Osteoblast (primary cell): ENCODE measurements at regions not wholly inside any gene's neighbourhood (a gene's known extent, or its start where the extent isn't known, plus 50 kb on each side); places are given as distances from the start of the nearest gene placed in this dataset.

Experiments used
- DNase-seq: peaks from one replicate; pipeline ENCODE4 v3.0.0; 2011; ENCODE audit warnings: low spot score, mixed read lengths; ENCODE audit not compliant: insufficient read length; ENCODE audit errors: missing footprints
- H2AFZ ChIP-seq: 2 replicates; pipeline ENCODE4 v1.6.0; 2011; ENCODE audit warnings: mild to moderate bottlenecking, low read length
- H3K27ac ChIP-seq: 2 replicates; pipeline ENCODE4 v1.5.1; 2011; ENCODE audit warnings: mild to moderate bottlenecking, low read depth, low read length, moderate library complexity
- H3K27me3 ChIP-seq: 2 replicates; pipeline ENCODE4 v1.6.0; 2012; ENCODE audit warnings: mild to moderate bottlenecking, control low read depth, inconsistent platforms, low read length, moderate library complexity; ENCODE audit not compliant: insufficient read depth
- H3K36me3 ChIP-seq: 2 replicates; pipeline ENCODE4 v1.5.1; 2011; ENCODE audit warnings: mild to moderate bottlenecking, low read length, control low read depth, moderate library complexity; ENCODE audit not compliant: insufficient read depth
- H3K4me1 ChIP-seq: 2 replicates; pipeline ENCODE4 v1.5.1; 2011; ENCODE audit warnings: mild to moderate bottlenecking, low read length, control low read depth, moderate library complexity; ENCODE audit not compliant: insufficient read depth
- H3K4me2 ChIP-seq: 2 replicates; pipeline ENCODE4 v1.6.0; 2011; ENCODE audit warnings: mild to moderate bottlenecking, low read length; ENCODE audit not compliant: insufficient read depth
- H3K4me3 ChIP-seq: fragments of 200-600 bp; sonication (generic); 3 replicates; pipeline ENCODE4 v1.5.1; 2012; ENCODE audit warnings: mild to moderate bottlenecking, low read length, inconsistent platforms; ENCODE audit not compliant: insufficient read depth
- H3K79me2 ChIP-seq: 2 replicates; pipeline ENCODE4 v1.6.0; 2012; ENCODE audit warnings: mild to moderate bottlenecking, low read length, control low read depth, inconsistent platforms; ENCODE audit not compliant: insufficient read depth
- H3K9me3 ChIP-seq: 2 replicates; pipeline ENCODE4 v1.5.1; 2011; ENCODE audit warnings: low read depth, low read length, control low read depth
- H4K20me1 ChIP-seq: 2 replicates; pipeline ENCODE4 v1.6.0; 2012; ENCODE audit warnings: mild to moderate bottlenecking, low read length, control low read depth; ENCODE audit not compliant: insufficient read depth
- TF ChIP-seq, protein P1 (sequence below): IDR thresholded peaks from 2 replicates; pipeline ENCODE4 v1.5.1; 2011; ENCODE audit warnings: mild to moderate bottlenecking, low read depth, low read length, moderate library complexity; ENCODE audit errors: extremely low read depth

DNA sequence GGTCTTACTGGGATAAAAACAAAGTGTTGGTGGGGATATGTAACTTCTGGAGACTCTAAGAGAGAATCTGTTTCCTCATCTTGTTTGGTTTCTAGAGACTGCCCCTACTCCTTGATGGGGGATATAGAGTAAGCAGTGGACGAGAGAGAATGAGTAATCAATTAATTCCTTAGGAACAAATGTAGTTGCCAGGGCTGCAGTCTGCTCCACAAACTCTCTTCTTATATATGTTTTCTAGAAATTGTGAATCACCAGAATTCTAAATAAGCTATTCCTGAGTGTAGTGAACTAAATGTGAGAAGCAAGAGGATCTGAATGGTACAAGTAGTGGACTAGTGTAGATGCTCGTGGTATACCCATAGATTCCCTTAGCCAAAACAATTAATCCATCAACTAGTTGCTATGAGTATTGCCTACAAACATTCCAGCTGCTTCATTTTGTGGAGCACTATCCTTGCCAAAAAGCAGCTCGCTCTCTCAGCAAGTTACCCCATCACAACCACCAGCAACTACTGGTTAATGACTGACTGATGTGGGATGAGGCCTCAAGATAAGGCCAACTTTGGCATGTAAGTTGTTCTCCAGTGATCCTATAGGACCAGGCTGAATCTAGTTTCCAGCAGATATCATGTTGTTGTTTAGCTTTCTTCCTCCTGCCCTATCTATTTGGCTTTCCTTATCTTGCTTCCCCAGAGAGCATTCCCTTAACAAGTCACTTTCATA, 273.0 kb downstream of the SLC7A11 start:
- Histone ChIP-seq H3K9me3 (no peaks in the 10 kb centered on the region), H3K4me3 (no peak overlapping the region), H3K79me2 (no peaks in the 10 kb centered on the region), H3K4me1 (no peaks in the 10 kb centered on the region), H4K20me1 (no peaks in the 10 kb centered on the region), H3K36me3 (no peaks in the 10 kb centered on the region), H2AFZ (peak overlapping the region; percentile 6), H3K4me2 (no peak overlapping the region), H3K27me3 (no peaks in the 10 kb centered on the region), H3K27ac (no peak overlapping the region)
- DNase-seq = no peak
- TF ChIP-seq, protein P1, sequence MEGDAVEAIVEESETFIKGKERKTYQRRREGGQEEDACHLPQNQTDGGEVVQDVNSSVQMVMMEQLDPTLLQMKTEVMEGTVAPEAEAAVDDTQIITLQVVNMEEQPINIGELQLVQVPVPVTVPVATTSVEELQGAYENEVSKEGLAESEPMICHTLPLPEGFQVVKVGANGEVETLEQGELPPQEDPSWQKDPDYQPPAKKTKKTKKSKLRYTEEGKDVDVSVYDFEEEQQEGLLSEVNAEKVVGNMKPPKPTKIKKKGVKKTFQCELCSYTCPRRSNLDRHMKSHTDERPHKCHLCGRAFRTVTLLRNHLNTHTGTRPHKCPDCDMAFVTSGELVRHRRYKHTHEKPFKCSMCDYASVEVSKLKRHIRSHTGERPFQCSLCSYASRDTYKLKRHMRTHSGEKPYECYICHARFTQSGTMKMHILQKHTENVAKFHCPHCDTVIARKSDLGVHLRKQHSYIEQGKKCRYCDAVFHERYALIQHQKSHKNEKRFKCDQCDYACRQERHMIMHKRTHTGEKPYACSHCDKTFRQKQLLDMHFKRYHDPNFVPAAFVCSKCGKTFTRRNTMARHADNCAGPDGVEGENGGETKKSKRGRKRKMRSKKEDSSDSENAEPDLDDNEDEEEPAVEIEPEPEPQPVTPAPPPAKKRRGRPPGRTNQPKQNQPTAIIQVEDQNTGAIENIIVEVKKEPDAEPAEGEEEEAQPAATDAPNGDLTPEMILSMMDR = no peak

DNA sequence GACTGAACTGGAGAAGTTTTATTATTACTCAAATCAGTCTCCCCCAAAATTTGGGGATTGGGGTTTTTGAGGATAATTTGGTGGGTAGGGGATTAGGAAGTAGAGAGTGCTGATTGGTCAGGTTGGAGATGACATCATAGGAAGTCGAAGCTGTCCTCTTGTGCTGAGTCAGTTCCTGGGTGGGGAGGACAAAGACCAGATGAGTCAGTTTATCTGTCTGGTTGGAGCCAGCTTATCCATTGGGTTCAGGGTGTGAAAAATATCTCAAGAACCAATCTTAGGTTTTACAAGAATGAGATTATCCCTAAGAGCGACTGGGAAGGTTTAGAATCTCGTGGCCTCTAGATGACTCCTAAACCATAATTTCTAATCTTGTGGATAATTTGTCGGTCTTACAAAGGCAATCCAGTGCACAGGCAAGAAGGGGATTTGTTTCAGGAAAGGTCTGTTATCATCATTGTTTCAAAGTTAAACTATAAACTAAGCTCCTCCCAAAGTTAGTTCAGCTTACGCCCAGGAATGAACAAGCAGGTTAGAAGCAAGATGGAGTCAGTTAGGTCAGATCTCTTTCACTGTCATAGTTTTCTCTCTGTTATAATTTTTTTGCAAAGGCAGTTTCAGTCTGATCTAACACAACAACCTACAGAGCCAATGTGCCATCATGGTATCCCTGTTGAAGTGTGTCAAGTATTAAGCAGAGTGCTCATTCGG, 274.5 kb downstream of the SLC7A11 start:
- Histone ChIP-seq H3K4me2 (no peak overlapping the region), H3K79me2 (no peaks in the 10 kb centered on the region), H3K27me3 (no peaks in the 10 kb centered on the region), H3K9me3 (no peaks in the 10 kb centered on the region), H3K27ac (no peak overlapping the region), H3K36me3 (no peaks in the 10 kb centered on the region), H4K20me1 (no peaks in the 10 kb centered on the region), H3K4me3 (no peak overlapping the region), H3K4me1 (no peaks in the 10 kb centered on the region), H2AFZ (no peak overlapping the region)
- TF ChIP-seq, protein P1 = no peak
- DNase-seq = no peak

DNA sequence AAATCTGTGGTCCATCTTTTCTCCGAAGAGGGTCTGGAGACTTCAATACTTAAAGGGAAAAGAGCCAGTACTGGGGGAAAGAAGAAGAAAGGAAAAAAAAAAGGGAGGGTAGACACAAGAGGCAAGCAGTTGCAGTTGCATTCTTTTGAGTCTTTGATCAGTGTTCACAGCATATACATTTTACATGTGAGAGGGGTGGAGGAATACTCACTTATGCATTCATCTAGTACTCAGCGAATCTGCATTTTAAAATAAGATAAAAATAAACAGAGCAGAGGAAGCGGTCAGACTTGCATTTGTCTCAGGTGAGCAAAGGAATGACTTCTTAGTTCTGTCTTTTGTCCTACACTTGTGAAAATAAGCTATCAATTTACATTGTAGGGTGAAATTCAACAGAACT, 275.6 kb downstream of the SLC7A11 start:
- Histone ChIP-seq H4K20me1 (no peaks in the 10 kb centered on the region), H3K4me2 (no peak overlapping the region), H3K9me3 (no peaks in the 10 kb centered on the region), H2AFZ (no peak overlapping the region), H3K27me3 (no peaks in the 10 kb centered on the region), H3K27ac (no peak overlapping the region), H3K4me1 (peaks cover 2% of the 10 kb centered on the region), H3K79me2 (no peaks in the 10 kb centered on the region), H3K4me3 (no peak overlapping the region), H3K36me3 (no peaks in the 10 kb centered on the region)
- no peak for DNase-seq
- TF ChIP-seq, protein P1 = no peak

DNA sequence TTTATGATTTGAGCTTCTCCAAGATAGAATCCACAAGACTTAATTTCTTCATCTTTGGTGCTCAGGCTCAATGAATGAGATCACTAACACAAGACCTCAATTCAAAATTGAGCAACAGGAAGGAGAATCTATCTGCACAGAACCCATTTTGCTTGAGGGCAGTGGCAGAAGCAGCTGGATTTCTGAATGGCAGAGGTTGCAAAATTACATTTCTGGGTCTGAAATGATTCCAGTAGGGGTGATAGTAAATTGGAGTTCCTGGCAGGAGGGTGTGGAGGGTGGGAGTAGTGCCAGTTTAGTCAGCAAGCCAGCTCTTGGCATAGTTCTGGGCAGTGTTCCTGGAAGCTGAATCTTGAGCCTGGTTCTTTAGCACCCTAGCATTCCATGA, 281.1 kb downstream of the SLC7A11 start:
- no peaks in the 10 kb centered on the region for H3K9me3 ChIP-seq
- no peak overlapping the region for H2AFZ ChIP-seq
- peaks cover 24% of the 10 kb centered on the region for H3K4me1 ChIP-seq
- H3K36me3 ChIP-seq = no peaks in the 10 kb centered on the region
- peak overlapping the region; percentile 64 for H3K4me2 ChIP-seq
- no peaks in the 10 kb centered on the region for H4K20me1 ChIP-seq
- H3K27ac ChIP-seq = peak overlapping the region; percentile 70
- DNase-seq = no peak
- H3K4me3 ChIP-seq = peak overlapping the region; percentile 22
- H3K79me2 ChIP-seq = no peaks in the 10 kb centered on the region
- TF ChIP-seq, protein P1 = no peak
- no peaks in the 10 kb centered on the region for H3K27me3 ChIP-seq
